K562 (cell line): ENCODE measurements at regions not wholly inside any gene's neighbourhood (a gene's known extent, or its start where the extent isn't known, plus 50 kb on each side); places are given as distances from the start of the nearest gene placed in this dataset.
A peak's percentile ranks its signal among the peaks of the same experiment; 100 is the strongest.

ENCODE experiments used
- ATAC-seq: fragments of 200-7000 bp; cut with Tn5 transposase; 3 replicates; pipeline ENCODE4 v1.9.1; 2020; ENCODE audit warnings: moderate library complexity
- BruUV-seq: library from RNA; stranded (reverse); fragments of 400-500 nt; replicated peaks from 2 replicates; lab custom pipeline; 2021; lab: Mats Ljungman, UMichigan
- CTCF ChIA-PET: fragments of 300-600 bp; formaldehyde crosslinking; extraction: SDS; loops from one replicate; lab custom pipeline; 2021; ENCODE audit warnings: low intra/inter-chr PET ratio; lab: Yijun Ruan, JAX
- POLR2A ChIA-PET: fragments of 300-600, 350-650 bp; sonication (Branson Sonifier 250); formaldehyde crosslinking; extraction: SDS; loops from one replicate; lab custom pipeline; 2021; ENCODE audit warnings: antibody characterized with exemption, inconsistent platforms; lab: Yijun Ruan, JAX
- DNase-seq, 4 experiments: peaks; one replicate each; pipeline versions ENCODE4 v3.0.0 to v3.0.0-alpha.2; 2011 to 2018; ENCODE audit warnings: low spot score in 3 of 4, mixed read lengths in 3 of 4; ENCODE audit errors: extremely low read depth in 1 of 4
- FAIRE-seq: peaks from 2 replicates; lab custom pipeline; 2011; peaks lifted over from hg19 to GRCh38; lab: Jason Lieb, UNC
- H2AFZ ChIP-seq: 2 replicates; pipeline ENCODE4 v1.6.0; 2011; ENCODE audit warnings: low read depth, low read length, control low read depth, inconsistent platforms
- H3K27ac ChIP-seq: fragments of 200-600 bp; 3 replicates; pipeline ENCODE4 v1.8.0; 2011; ENCODE audit warnings: low read depth, mild to moderate bottlenecking, control low read depth, inconsistent platforms, low read length, moderate library complexity, mixed read lengths; ENCODE audit errors: extremely low read depth
- H3K27me3 ChIP-seq, 2 experiments: fragments of 300-600 bp in 1 of 2; 2 replicates in 1 of 2; 3 replicates in 1 of 2; pipeline versions ENCODE4 v1.6.0 to v1.8.0; 2011; ENCODE audit warnings: inconsistent platforms in 2 of 2, low read length in 2 of 2, mild to moderate bottlenecking in 1 of 2, mixed read lengths in 1 of 2, moderate library complexity in 1 of 2; ENCODE audit not compliant: control insufficient read depth in 2 of 2, insufficient read depth in 2 of 2
- H3K36me3 ChIP-seq: fragments of 300-600 bp; 3 replicates; pipeline ENCODE4 v1.8.0; 2011; ENCODE audit warnings: mild to moderate bottlenecking, low read length, inconsistent platforms; ENCODE audit not compliant: control insufficient read depth, insufficient read depth
- H3K4me1 ChIP-seq, 2 experiments: fragments of 200-600 bp in 1 of 2; replicated peaks in 1 of 2; 2 replicates in 1 of 2; 3 replicates in 1 of 2; pipeline versions ENCODE4 v1.5.1 to v1.8.0; 2011; ENCODE audit warnings: inconsistent platforms in 2 of 2, low read length in 2 of 2, mild to moderate bottlenecking in 1 of 2, mixed read lengths in 1 of 2, moderate library complexity in 1 of 2; ENCODE audit not compliant: control insufficient read depth in 2 of 2, insufficient read depth in 2 of 2
- H3K4me2 ChIP-seq: 2 replicates; pipeline ENCODE4 v1.6.1; 2011; ENCODE audit warnings: low read length, control low read depth, inconsistent platforms, mixed read lengths; ENCODE audit not compliant: insufficient read depth
- H3K4me3 ChIP-seq: fragments of 200-600 bp; sonication (generic), shearing (Covaris generic); 2 replicates; pipeline ENCODE4 v1.5.1; 2016; ENCODE audit warnings: control low read depth, inconsistent platforms
- H3K79me2 ChIP-seq: fragments of 200-600 bp; 3 replicates; pipeline ENCODE4 v1.8.0; 2011; ENCODE audit warnings: low read length, inconsistent platforms; ENCODE audit not compliant: control insufficient read depth, insufficient read depth
- H3K9ac ChIP-seq, 2 experiments: 2 replicates each; pipeline versions ENCODE4 v1.6.0 to v1.6.1; 2011; ENCODE audit warnings: low read depth in 2 of 2, low read length in 2 of 2, control low read depth in 1 of 2, inconsistent platforms in 1 of 2, mild to moderate bottlenecking in 1 of 2, mixed read lengths in 1 of 2; ENCODE audit not compliant: insufficient read depth in 1 of 2
- H3K9me1 ChIP-seq: one replicate; pipeline ENCODE4 v1.6.0; 2011; ENCODE audit warnings: inconsistent platforms, mild to moderate bottlenecking, low read length, moderate library complexity; ENCODE audit not compliant: control insufficient read depth, insufficient read depth
- H3K9me3 ChIP-seq: replicated peaks from 2 replicates; pipeline ENCODE4 v1.5.1; 2011; ENCODE audit warnings: low read depth, low read length, inconsistent platforms; ENCODE audit not compliant: control insufficient read depth, insufficient read depth
- H4K20me1 ChIP-seq: replicated peaks from 2 replicates; pipeline ENCODE4 v1.6.1; 2011; ENCODE audit warnings: low read length, inconsistent platforms, mixed read lengths; ENCODE audit not compliant: control insufficient read depth, insufficient read depth
- DPF2 ChIP-seq: fragments of 450-650 bp; IDR thresholded peaks from 2 replicates; pipeline ENCODE4 v1.6.1; 2016
- E2F6 ChIP-seq, 2 experiments: IDR thresholded peaks; 2 replicates each; pipeline ENCODE4 v1.6.1; 2011; ENCODE audit warnings: borderline replicate concordance in 1 of 2, control low read depth in 1 of 2, low read depth in 1 of 2, low read length in 1 of 2, mild to moderate bottlenecking in 1 of 2, mixed read lengths in 1 of 2, moderate library complexity in 1 of 2; ENCODE audit not compliant: insufficient read depth in 1 of 2, insufficient read length in 1 of 2, poor library complexity in 1 of 2, severe bottlenecking in 1 of 2; ENCODE audit errors: extremely low read depth in 1 of 2
- FOSL1 ChIP-seq: fragments of 200-800 bp; sonication (Bioruptor generic); conservative IDR thresholded peaks from 2 replicates; pipeline ENCODE4 v1.6.1; 2016; ENCODE audit warnings: missing genetic modification characterization, missing compliant biosample characterization
- GABPA ChIP-seq: fragments of 200-800 bp; sonication (Bioruptor generic); conservative IDR thresholded peaks from 2 replicates; pipeline ENCODE4 v1.6.1; 2016; ENCODE audit warnings: low read depth, missing genetic modification characterization, missing compliant biosample characterization
- L3MBTL2 ChIP-seq: fragments of 450-650 bp; IDR thresholded peaks from 2 replicates; pipeline ENCODE4 v1.6.1; 2016; ENCODE audit warnings: mild to moderate bottlenecking, moderate library complexity
- MGA ChIP-seq: fragments of 450-650 bp; IDR thresholded peaks from 2 replicates; pipeline ENCODE4 v1.6.1; 2016; ENCODE audit warnings: mild to moderate bottlenecking, moderate library complexity
- SMARCB1 ChIP-seq: IDR thresholded peaks from 2 replicates; pipeline ENCODE4 v1.6.1; 2011; ENCODE audit warnings: improper control_type of control experiment, low read depth; ENCODE audit not compliant: insufficient read length
- ZNF589 ChIP-seq: fragments of 200-800 bp; sonication (Bioruptor generic); IDR thresholded peaks from 2 replicates; pipeline ENCODE4 v1.6.1; 2016; ENCODE audit warnings: low read depth, missing genetic modification characterization, missing compliant biosample characterization
- WGBS: fragments of 100-300 bp; shearing (Covaris generic); methylation state at CpG from one replicate; pipeline ENCODE4 v1.1.6; 2016; ENCODE audit warnings: low coverage, mixed read lengths; ENCODE audit not compliant: insufficient coverage; ENCODE audit errors: missing lambda C conversion rate; 5-methylcytosine and 5-hydroxymethylcytosine counted together
- in situ Hi-C: fragments of 300-500 bp; cut with MboI; formaldehyde crosslinking; loops from 4 replicates; pipeline ENCODE4 v1.15.0; 2018; ENCODE audit warnings: inconsistent platforms, mixed read lengths
- intact Hi-C: fragments of 100-400 bp; cut with micrococcal nuclease; formaldehyde crosslinking; loops from 2 replicates; pipeline ENCODE4 v1.14.2; 2022

- peak; percentile 47; the same call in 2 of the 3 replicates for ATAC-seq
- Histone ChIP-seq H3K4me3 (no peak overlapping the region), H3K79me2 (no peaks in the 10 kb centered on the region), H3K27me3 (no peaks in the 10 kb centered on the region), H3K4me1 (peaks cover 0 to 37% of the 10 kb centered on the region in 2 experiments; a peak in 2 of 5 replicates), H3K4me2 (peak overlapping the region; percentile 5; the same call in 1 of the 2 replicates), H3K27ac (peak overlapping the region; percentile 22), H3K9ac (no peak overlapping the region), H3K9me1 (no peaks in the 10 kb centered on the region), H3K36me3 (no peaks in the 10 kb centered on the region), H2AFZ (peak overlapping the region; percentile 91), H4K20me1 (no peaks in the 10 kb centered on the region), H3K9me3 (no peaks in the 10 kb centered on the region)
- BruUV-seq, result no TSS peak
- FAIRE-seq, result no peak
- POLR2A ChIA-PET, result interaction anchor here (0.7 to 1.2 kb wide), 5 partner anchors 8 to 121 kb away, joined by 3 to 6 read pairs (median 3); no protein-coding TSS in a partner anchor
- in situ Hi-C loops (no loop called here), intact Hi-C loops (no loop called here)
- CTCF ChIA-PET, result no interaction called here
- DNase-seq, result no peak
- WGBS, result 28% methylated on average over 5 of the region's 5 CpGs
- TF ChIP-seq FOSL1 (tag) (peak; percentile 45; the same call in 1 of the 2 replicates), GABPA (tag) (0 out of 2 replicates have a peak, but pooled peaks have one; percentile 17), DPF2 (0 out of 2 replicates have a peak, but pooled peaks have one; percentile 13), MGA (peak; percentile 83), SMARCB1 (no peak), L3MBTL2 (peak; percentile 43; the same call in 1 of the 2 replicates), ZNF589 (CRISPR knock-in tag) (0 out of 2 replicates have a peak, but pooled peaks have one; percentile 14), E2F6 (IDR thresholded peaks at IDR 0.05; ENCODE audit: borderline replicate concordance in 1 of 2, extremely low read depth in 1 of 2, insufficient read depth in 1 of 2, insufficient read length in 1 of 2, low read depth in 1 of 2, low read length in 1 of 2, poor library complexity in 1 of 2, severe bottlenecking in 1 of 2) (peak in 1 of 2 experiments; percentile 31)
Observed at GRCh38 chr1:65509912-65510680, 89.6 kb downstream of the LEPR start.
